Tibial nerve (tissue), 4 donors: ENCODE measurements at regions not wholly inside any gene's neighbourhood (a gene's known extent, or its start where the extent isn't known, plus 50 kb on each side); places are given as distances from the start of the nearest gene placed in this dataset.
"Not testable (repeated sequence)": the region's sequence is repeated elsewhere in the genome, so short reads cannot be mapped to it uniquely, and the experiment has no call there.

Experiments
- DNase-seq, 2 donors: peaks; one replicate each; pipeline ENCODE4 v3.0.0-alpha.2; 2019; ENCODE audit warnings: low spot score in 2 of 2
- H3K27ac ChIP-seq, 4 donors: fragments of 200-600 bp; sonication (generic) in 3 of 4; one replicate each; pipeline ENCODE4 v1.5.1; 2017 to 2019; ENCODE audit warnings: mild to moderate bottlenecking in 1 of 4
- H3K27me3 ChIP-seq, 2 donors: fragments of 200-600 bp; sonication (generic) in 1 of 2; one replicate each; pipeline versions ENCODE4 v1.5.1 to v1.6.0; 2017 to 2019
- H3K36me3 ChIP-seq, 3 donors: fragments of 200-600 bp; sonication (generic); one replicate each; pipeline ENCODE4 v1.5.1; 2018 to 2019
- H3K4me1 ChIP-seq, 4 donors: fragments of 200-600 bp; sonication (generic) in 3 of 4; one replicate each; pipeline ENCODE4 v1.5.1; 2017 to 2019
- H3K4me3 ChIP-seq, 4 donors: fragments of 200-600 bp; sonication (generic) in 3 of 4; one replicate each; pipeline ENCODE4 v1.5.1; 2017 to 2019; ENCODE audit warnings: mild to moderate bottlenecking in 1 of 4, moderate library complexity in 1 of 4
- H3K9me3 ChIP-seq, 4 donors: fragments of 200-600 bp; sonication (generic) in 3 of 4; one replicate each; pipeline ENCODE4 v1.5.1; 2017 to 2019
- CTCF ChIP-seq, 5 experiments: fragments of 200-600 bp in 3 of 5; fragments of 450-650 bp in 2 of 5; sonication (generic) in 3 of 5; IDR thresholded peaks; one replicate each; pipeline ENCODE4 v1.5.1; 2016 to 2019; ENCODE audit warnings: antibody characterized with exemption in 5 of 5, mild to moderate bottlenecking in 3 of 5, moderate library complexity in 2 of 5
- EP300 ChIP-seq, 2 donors: sonication (generic); formaldehyde crosslinking; IDR thresholded peaks; one replicate each; pipeline ENCODE4 v1.6.1; 2017; ENCODE audit warnings: antibody characterized with exemption in 2 of 2, mild to moderate bottlenecking in 1 of 2
- POLR2A ChIP-seq, 2 donors: fragments of 450-650 bp; IDR thresholded peaks; one replicate each; pipeline ENCODE4 v1.6.1; 2017; ENCODE audit warnings: antibody characterized with exemption in 2 of 2, mild to moderate bottlenecking in 2 of 2, moderate library complexity in 2 of 2
- WGBS, 2 donors: methylation state at CpG; one replicate each; pipeline ENCODE4 v1.1.5; 2018; 5-methylcytosine and 5-hydroxymethylcytosine counted together

DNA sequence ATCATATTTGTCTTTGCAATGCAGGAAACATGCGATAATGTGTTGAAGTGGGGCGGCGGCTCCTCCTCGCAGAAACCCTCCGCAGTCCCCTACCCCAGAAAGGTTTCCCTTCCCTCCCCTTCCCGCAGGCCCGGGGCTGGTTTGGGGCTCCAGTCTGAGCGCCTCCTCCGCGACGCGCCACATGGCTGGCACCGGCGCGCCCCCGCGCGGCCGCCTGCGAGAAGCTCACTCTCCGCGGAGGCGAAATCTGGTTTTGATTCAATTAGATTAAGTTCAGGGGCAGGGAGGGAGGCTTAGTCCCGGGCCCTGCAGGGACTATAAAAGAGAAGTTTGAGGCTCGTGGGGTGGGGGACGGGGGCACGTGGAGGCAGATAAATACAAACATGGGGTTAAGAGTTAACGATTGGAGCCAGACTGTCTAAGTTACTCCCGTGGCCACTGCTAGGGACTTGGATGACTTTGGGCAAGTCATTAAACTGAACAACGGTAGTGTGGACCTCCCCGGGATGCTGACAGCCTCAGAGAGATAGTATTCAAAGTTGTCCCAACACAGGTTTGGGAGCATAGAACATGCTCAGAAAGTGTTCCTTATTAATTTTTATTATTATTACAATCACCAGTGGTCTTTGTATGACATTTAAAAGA lies 69.4 kb downstream of the MSX2 start:
- peaks cover 0 to 9% (median 0%) of the 10 kb centered on the region in 4 donors for H3K4me1 ChIP-seq
- no peaks in the 10 kb centered on the region for H3K36me3 ChIP-seq
- DNase-seq, result peak; percentile 35 to 55
- no peaks in the 10 kb centered on the region for H3K9me3 ChIP-seq
- peaks cover 0 to 45% of the 10 kb centered on the region in 2 donors for H3K27me3 ChIP-seq
- H3K27ac ChIP-seq, result no peak overlapping the region
- H3K4me3 ChIP-seq, result no peak overlapping the region
- TF ChIP-seq CTCF (IDR thresholded peaks at IDR 0.05), result peak; percentile 50 to 70 (median 69)
- TF ChIP-seq POLR2A (IDR thresholded peaks at IDR 0.05), result no peak
- no peak for TF ChIP-seq EP300 (IDR thresholded peaks at IDR 0.05)
- 3% methylated on average over 18 to 31 of the region's 31 CpGs for WGBS, 2 donors

DNA sequence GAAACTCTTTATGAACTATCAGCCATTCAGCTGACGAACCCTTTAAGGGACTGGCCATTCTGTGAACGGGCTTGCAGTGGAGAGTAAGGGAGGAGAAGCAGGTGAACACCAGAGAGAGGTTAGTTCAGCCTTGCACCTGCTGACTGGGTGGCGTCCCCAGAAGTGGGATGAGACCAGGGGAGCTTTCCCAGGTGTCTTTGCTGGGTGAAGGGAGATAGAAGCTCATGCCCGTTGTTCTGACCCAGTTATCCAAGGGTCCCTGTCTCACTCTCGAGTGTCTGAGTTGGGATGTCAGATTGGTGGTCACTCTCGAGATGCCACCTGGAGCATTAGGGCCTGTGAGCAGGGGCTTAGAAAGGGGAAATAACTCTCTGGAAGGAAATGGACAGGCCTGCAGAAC lies 68.7 kb downstream of the MSX2 start:
- Histone ChIP-seq H3K27me3 (peaks cover 0 to 37% of the 10 kb centered on the region in 2 donors), H3K9me3 (no peaks in the 10 kb centered on the region), H3K4me3 (no peak overlapping the region), H3K4me1 (peaks cover 0 to 9% (median 0%) of the 10 kb centered on the region in 4 donors), H3K27ac (no peak overlapping the region), H3K36me3 (no peaks in the 10 kb centered on the region)
- no peak for DNase-seq
- WGBS, 2 donors, result 82 to 85% methylated on average over 6 of the region's 6 CpGs
- TF ChIP-seq EP300 (IDR thresholded peaks at IDR 0.05), result no peak
- no peak for TF ChIP-seq CTCF (IDR thresholded peaks at IDR 0.05)
- TF ChIP-seq POLR2A (IDR thresholded peaks at IDR 0.05), result no peak

DNA sequence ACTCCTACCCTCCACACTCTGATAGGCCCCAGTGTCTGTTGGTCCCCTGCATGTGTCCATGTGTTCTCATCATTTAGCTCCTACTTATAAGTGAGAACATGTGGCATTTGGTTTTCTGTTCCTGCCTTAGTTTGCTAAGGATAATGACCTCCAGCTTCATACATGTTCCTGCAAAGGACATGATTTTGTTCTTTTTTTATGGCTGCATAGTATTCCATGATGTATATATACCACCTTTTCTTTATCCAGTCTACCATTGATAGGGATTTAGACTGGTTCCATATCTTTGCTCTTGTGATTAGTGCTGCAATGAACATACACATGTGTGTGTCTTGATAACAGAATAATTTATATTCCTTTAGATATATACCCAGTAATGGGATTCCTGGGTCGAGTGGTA lies 67.9 kb downstream of the MSX2 start:
- not testable (repeated sequence) for H3K4me1 ChIP-seq, H3K36me3 ChIP-seq, H3K27ac ChIP-seq, DNase-seq, H3K4me3 ChIP-seq, H3K9me3 ChIP-seq
- 73 to 77% methylated on average over 1 of the region's 1 CpG for WGBS, 2 donors
- H3K27me3 ChIP-seq, result peaks cover 0 to 36% of the 10 kb centered on the region in 2 donors

DNA sequence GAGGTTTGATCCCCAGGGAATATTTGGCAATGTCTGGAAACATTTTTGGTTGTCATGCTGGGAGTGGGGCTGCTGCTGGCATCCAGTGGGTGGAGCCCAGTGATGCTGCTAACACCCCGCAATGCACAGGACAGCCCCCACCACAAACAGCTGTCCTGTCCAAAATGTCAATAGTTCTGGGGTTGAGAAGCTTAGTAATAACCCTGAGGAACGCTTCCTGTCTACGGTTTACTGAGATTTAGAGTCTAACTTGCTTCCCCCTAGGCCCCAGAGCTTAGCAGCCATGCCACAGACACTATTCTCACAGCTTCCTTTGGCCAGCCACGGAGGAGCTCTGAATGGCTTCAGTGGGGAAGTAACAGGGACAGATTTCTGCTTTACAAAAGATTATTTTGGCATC lies 66.5 kb downstream of the MSX2 start:
- Histone ChIP-seq H3K4me1 (peaks cover 0 to 9% (median 0%) of the 10 kb centered on the region in 4 donors), H3K9me3 (peaks cover 0 to 4% (median 0%) of the 10 kb centered on the region in 4 donors), H3K27me3 (peaks cover 0 to 22% of the 10 kb centered on the region in 2 donors), H3K4me3 (no peak overlapping the region), H3K36me3 (no peaks in the 10 kb centered on the region), H3K27ac (no peak overlapping the region)
- TF ChIP-seq CTCF (IDR thresholded peaks at IDR 0.05) (no peak), EP300 (IDR thresholded peaks at IDR 0.05) (no peak), POLR2A (IDR thresholded peaks at IDR 0.05) (no peak)
- WGBS, 2 donors, result 40 to 49% methylated on average over 4 of the region's 4 CpGs
- DNase-seq, result no peak

- Histone ChIP-seq H3K4me1 (peaks cover 0 to 9% (median 0%) of the 10 kb centered on the region in 4 donors), H3K9me3 (peaks cover 0 to 16% (median 0%) of the 10 kb centered on the region in 4 donors), H3K27me3 (peaks cover 0 to 9% of the 10 kb centered on the region in 2 donors), H3K4me3 (no peak overlapping the region), H3K27ac (no peak overlapping the region), H3K36me3 (no peaks in the 10 kb centered on the region)
- WGBS, 2 donors, result 77 to 82% methylated on average over 4 of the region's 4 CpGs
- TF ChIP-seq EP300 (IDR thresholded peaks at IDR 0.05), result no peak
- TF ChIP-seq CTCF (IDR thresholded peaks at IDR 0.05), result no peak
- no peak for TF ChIP-seq POLR2A (IDR thresholded peaks at IDR 0.05)
- DNase-seq, result no peak
Observed at GRCh38 chr5:174789596-174789995, 65.2 kb downstream of the MSX2 start.
